ENCODE measurements at regions not wholly inside any gene's neighbourhood (a gene's known extent, or its start where the extent isn't known, plus 50 kb on each side); places are given as distances from the start of the nearest gene placed in this dataset.

DNA sequence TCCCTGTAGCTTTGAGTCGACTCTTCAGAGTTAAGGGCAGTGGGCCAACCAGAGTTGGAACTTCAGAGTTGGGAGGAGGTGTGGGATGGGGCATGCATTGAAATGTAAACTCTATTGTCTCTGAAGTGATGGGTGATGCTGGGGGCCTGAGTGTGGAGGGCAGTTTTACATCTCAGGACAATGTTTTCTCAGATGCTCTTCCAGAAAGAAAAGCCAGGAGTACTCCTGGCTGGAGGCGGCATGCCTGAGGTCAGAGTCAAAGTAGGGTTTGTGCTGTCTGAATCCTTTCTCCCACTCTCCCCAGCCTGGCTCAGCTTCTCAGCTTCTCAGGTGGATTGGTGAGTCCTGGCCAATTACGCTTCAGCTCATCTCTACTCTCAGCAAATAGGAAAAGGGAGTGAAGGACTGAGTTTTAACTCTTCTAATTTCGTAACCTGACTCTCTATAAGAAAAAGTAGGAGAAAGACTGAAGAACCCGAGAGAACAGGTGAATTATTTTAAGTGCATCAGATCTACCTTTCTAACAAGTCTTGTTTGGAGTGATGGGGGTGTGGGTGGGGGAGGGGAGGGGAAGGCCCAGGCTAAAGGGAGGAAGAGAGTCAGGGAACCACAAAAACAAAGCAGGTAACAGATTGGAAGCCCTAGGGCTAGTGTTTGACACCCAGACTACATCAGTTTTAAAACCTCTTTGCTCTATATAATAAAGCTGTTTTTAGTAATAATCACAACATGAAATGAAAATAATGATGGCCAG is 107.5 kb upstream of the PELI1 start:
- TF ChIP-seq CTCF (IDR thresholded peaks at IDR 0.05) = no peak
- no peak for TF ChIP-seq POLR2A (IDR thresholded peaks at IDR 0.05)
